IgD-negative memory B cell (primary cell): ENCODE measurements at regions not wholly inside any gene's neighbourhood (a gene's known extent, or its start where the extent isn't known, plus 50 kb on each side); places are given as distances from the start of the nearest gene placed in this dataset.
"Not testable (repeated sequence)": the region's sequence is repeated elsewhere in the genome, so short reads cannot be mapped to it uniquely, and the experiment has no call there.

Source experiments
- H3K27ac Mint-ChIP-seq, 3 donors: one replicate each; pipeline ENCODE4 v1.8.0; 2020 to 2022; ENCODE audit warnings: mild to moderate bottlenecking in 3 of 3, mixed read lengths in 3 of 3, moderate library complexity in 1 of 3
- H3K27me3 Mint-ChIP-seq: one replicate; pipeline ENCODE4 v1.8.0; 2021; ENCODE audit warnings: mixed read lengths
- H3K36me3 Mint-ChIP-seq: one replicate; pipeline ENCODE4 v1.8.0; 2020; ENCODE audit warnings: mild to moderate bottlenecking, mixed read lengths
- H3K4me1 Mint-ChIP-seq, 3 donors: one replicate each; pipeline ENCODE4 v1.8.0; 2020 to 2022; ENCODE audit warnings: mixed read lengths in 3 of 3, mild to moderate bottlenecking in 1 of 3
- H3K4me3 Mint-ChIP-seq, 4 donors: one replicate each; pipeline ENCODE4 v1.8.0; 2020 to 2022; ENCODE audit warnings: mild to moderate bottlenecking in 4 of 4, mixed read lengths in 4 of 4, moderate library complexity in 3 of 4
- H3K9me3 Mint-ChIP-seq, 3 donors: one replicate each; pipeline ENCODE4 v1.8.0; 2020 to 2021; ENCODE audit warnings: mixed read lengths in 3 of 3, mild to moderate bottlenecking in 1 of 3

DNA sequence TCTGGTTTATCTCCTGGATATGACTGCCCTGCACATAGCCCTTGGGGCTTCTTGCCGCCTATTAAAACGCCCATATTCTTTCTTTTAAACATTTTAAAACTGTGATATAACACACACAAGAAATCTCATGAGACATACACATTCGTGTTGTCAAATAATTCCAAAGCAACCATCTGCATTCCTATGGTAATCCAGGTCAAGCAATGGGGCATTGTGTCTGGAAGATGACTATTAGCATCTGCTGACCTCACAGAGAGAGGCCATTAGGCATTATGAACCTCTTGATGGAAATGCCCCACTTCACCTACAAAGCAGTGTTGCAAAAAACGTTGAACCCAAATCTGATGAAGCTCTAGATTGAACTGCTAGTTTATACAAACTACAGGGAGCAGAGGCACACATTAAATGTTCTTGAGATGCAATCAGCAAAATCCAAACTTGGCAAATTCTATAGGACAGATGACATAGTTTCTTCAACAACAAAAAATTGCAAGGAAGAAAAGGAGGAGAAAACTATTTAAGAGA, 513.8 kb upstream of the CCDC196 start:
- Mint-ChIP-seq H3K4me3 (no peak overlapping the region), H3K4me1 (peaks cover 0 to 1% (median 0%) of the 10 kb centered on the region in 3 donors), H3K27ac (no peak overlapping the region)

DNA sequence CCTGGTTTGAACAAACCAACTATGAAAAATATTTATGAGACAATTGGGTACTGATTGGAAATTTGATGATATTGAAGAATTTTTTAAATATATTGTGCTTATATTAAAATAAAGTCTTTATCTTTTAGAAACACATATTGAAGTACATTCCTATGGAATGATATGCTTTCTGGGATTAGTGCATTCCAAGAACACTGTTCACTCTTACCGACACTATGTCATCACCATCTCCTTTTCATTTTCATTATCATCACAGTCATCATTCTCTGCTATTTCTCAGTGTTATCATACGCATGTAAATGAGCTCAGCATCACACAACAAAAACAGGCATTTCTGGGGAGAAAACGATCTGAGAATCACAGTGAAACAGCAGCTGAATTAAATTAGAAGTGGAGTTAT, 513.3 kb upstream of the CCDC196 start:
- H3K27ac Mint-ChIP-seq: no peak overlapping the region
- H3K36me3 Mint-ChIP-seq: peaks cover 3% of the 10 kb centered on the region
- H3K4me3 Mint-ChIP-seq: no peak overlapping the region
- H3K4me1 Mint-ChIP-seq: peaks cover 0 to 1% (median 0%) of the 10 kb centered on the region in 3 donors
- peaks cover 20% of the 10 kb centered on the region for H3K27me3 Mint-ChIP-seq
- no peaks in the 10 kb centered on the region for H3K9me3 Mint-ChIP-seq

More for the DNA sequence above, 513.8 kb upstream of the CCDC196 start:
- Mint-ChIP-seq H3K27me3 (peaks cover 20% of the 10 kb centered on the region), H3K36me3 (peaks cover 3% of the 10 kb centered on the region), H3K9me3 (no peaks in the 10 kb centered on the region)

- H3K36me3 Mint-ChIP-seq: peaks cover 3% of the 10 kb centered on the region
- peaks cover 18% of the 10 kb centered on the region for H3K27me3 Mint-ChIP-seq
- H3K9me3 Mint-ChIP-seq: peaks cover 5 to 17% (median 9%) of the 10 kb centered on the region in 3 donors
- H3K4me3 Mint-ChIP-seq: no peak overlapping the region
- peaks cover 0 to 1% (median 0%) of the 10 kb centered on the region in 3 donors for H3K4me1 Mint-ChIP-seq
- H3K27ac Mint-ChIP-seq: no peak overlapping the region
Observed at GRCh38 chr14:65975865-65976264, 510.3 kb upstream of the CCDC196 start.

DNA sequence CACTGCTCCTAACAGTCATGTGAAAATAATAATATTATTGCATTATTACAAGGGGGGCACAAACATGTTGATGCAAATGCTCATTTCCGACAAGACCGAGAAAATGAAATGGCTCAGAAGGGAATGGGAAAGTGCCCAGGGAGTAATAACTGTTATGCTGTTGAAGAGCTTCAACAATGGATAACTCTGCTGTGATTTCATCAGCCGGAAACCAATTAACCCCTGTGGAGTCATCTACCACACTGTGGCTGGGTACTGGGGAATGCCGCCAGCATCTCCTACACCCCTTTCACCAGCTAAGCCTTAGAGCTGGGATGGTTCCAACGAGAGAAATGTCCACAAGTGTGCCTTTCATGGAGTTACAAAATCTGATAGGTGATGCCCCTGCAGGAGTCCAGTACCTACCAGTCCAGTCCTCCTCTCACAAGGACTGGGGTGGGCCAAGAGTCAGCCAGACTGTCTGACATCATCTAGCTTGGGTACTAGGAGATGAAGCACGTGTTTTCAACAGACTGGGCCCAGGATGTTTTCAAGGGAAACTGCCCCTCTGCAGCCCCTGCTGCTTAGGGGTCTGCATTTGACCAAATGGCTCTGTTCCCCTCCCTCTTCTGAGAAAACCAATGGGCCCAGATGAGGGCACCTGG, 509.3 kb upstream of the CCDC196 start:
- peaks cover under 1% of the 10 kb centered on the region for H3K36me3 Mint-ChIP-seq
- no peak overlapping the region for H3K27ac Mint-ChIP-seq
- no peak overlapping the region for H3K4me3 Mint-ChIP-seq
- peaks cover 20% of the 10 kb centered on the region for H3K27me3 Mint-ChIP-seq
- peaks cover 0 to under 1% (median 0%) of the 10 kb centered on the region in 3 donors for H3K4me1 Mint-ChIP-seq
- H3K9me3 Mint-ChIP-seq: peaks cover 5 to 17% (median 10%) of the 10 kb centered on the region in 3 donors

DNA sequence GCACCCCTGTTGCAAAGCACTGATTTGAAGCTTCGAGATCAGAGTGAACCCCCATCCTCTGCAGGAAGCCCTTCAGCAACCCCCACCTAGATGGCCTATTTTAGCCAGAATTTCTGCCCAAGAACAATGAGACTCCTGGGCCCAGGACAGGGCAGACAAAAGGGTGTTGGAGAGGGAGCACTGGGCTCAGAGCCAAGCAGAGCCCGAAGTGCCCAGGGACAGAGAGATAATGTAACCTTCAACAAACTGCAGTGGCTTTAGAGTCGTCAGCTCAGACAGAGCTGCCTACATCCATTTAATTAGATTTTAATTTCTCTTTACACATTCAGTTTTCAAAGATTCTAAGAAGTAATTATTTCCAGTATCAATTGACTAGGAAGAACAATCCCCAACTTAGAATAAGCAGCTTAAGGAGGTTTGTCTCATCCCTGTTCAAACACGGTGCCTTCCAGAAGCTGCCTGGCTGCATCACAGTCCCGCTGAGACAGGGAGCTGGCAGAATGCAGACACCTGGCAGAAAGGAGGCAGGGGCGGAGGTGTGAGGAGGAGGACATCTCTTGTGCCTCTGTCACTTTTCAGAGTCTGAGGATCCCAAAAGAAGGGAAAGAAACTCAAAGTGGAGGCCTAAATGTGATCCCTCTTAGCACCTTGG, 504.9 kb upstream of the CCDC196 start:
- H3K4me3 Mint-ChIP-seq: no peak overlapping the region
- no peaks in the 10 kb centered on the region for H3K4me1 Mint-ChIP-seq
- H3K9me3 Mint-ChIP-seq: peaks cover 7 to 17% (median 10%) of the 10 kb centered on the region in 3 donors
- H3K27me3 Mint-ChIP-seq: peaks cover 7% of the 10 kb centered on the region
- H3K36me3 Mint-ChIP-seq: no peaks in the 10 kb centered on the region
- H3K27ac Mint-ChIP-seq: no peak overlapping the region

DNA sequence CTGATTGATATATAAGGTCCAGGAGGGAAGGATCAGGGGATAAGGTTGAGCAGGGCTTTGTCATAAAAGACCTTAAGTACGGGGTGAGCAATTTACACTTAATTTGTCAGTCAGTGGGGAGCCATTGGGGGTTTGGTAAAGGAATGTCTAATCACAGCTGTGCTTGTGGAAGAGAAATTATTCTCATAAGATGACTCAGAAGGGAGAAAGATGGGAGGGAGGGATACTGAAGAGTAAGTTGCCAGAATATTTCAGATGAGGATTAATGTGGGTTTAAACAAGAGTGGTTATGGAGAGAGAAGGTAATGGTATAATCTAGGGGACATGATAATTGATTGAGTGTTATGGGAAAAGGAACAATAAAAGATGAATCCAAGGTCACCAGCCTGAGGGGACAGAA, 500.1 kb upstream of the CCDC196 start:
- H3K4me1 Mint-ChIP-seq: peaks cover 0 to 3% (median under 1%) of the 10 kb centered on the region in 3 donors
- no peak overlapping the region for H3K4me3 Mint-ChIP-seq
- H3K9me3 Mint-ChIP-seq: peaks cover 1 to 4% (median 3%) of the 10 kb centered on the region in 3 donors
- no peak overlapping the region for H3K27ac Mint-ChIP-seq
- peaks cover 5% of the 10 kb centered on the region for H3K27me3 Mint-ChIP-seq
- H3K36me3 Mint-ChIP-seq: no peaks in the 10 kb centered on the region

- Mint-ChIP-seq H3K27me3 (peaks cover 2% of the 10 kb centered on the region), H3K27ac (peak overlapping the region in 1 of 3 donors; percentile 28), H3K9me3 (peaks cover 3 to 11% (median 6%) of the 10 kb centered on the region in 3 donors), H3K36me3 (no peaks in the 10 kb centered on the region), H3K4me1 (peaks cover 0 to 8% (median 4%) of the 10 kb centered on the region in 3 donors), H3K4me3 (no peak overlapping the region)
Observed at GRCh38 chr14:65989981-65990380, 496.2 kb upstream of the CCDC196 start.

DNA sequence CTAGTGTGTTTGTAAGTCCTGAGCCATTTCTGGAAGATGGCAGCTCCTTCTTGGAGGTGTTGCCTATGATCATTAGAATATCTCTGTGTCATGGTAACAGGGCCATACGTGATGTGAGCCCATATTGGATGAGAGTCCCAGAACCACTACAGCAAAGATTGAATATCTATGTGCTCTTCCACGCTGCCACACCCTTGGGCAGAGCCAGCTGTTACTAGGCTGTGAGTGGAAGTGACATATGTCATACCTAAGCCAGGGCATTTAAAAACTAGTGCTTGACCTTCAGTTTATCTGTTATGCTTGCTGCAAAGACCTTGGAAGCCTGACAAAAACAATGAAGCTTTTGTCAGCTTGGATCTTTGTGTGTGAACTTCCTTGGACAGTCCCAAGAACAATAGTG, 495.1 kb upstream of the CCDC196 start:
- H3K27me3 Mint-ChIP-seq: no peaks in the 10 kb centered on the region
- H3K9me3 Mint-ChIP-seq: peaks cover 3 to 11% (median 6%) of the 10 kb centered on the region in 3 donors
- H3K4me1 Mint-ChIP-seq: peaks cover 0 to 8% (median 4%) of the 10 kb centered on the region in 3 donors
- no peak overlapping the region for H3K4me3 Mint-ChIP-seq
- H3K36me3 Mint-ChIP-seq: no peaks in the 10 kb centered on the region
- no peak overlapping the region for H3K27ac Mint-ChIP-seq

- not testable (repeated sequence) for H3K4me1 Mint-ChIP-seq, H3K36me3 Mint-ChIP-seq, H3K4me3 Mint-ChIP-seq, H3K27me3 Mint-ChIP-seq
- peak overlapping the region in 2 of 3 donors; percentile 40 to 54 for H3K27ac Mint-ChIP-seq
- H3K9me3 Mint-ChIP-seq: peaks cover 3 to 11% (median 6%) of the 10 kb centered on the region in 3 donors
Observed at GRCh38 chr14:65991935-65992334, 494.2 kb upstream of the CCDC196 start.

GRCh38 chr14:65993103-65993502, 493.1 kb upstream of the CCDC196 start:
- Mint-ChIP-seq H3K4me1 (peaks cover 0 to 6% (median 4%) of the 10 kb centered on the region in 3 donors), H3K4me3 (no peak overlapping the region), H3K27ac (no peak overlapping the region)

GRCh38 chr14:65993996-65994395, 492.2 kb upstream of the CCDC196 start:
- peaks cover 0 to 6% (median 4%) of the 10 kb centered on the region in 3 donors for H3K4me1 Mint-ChIP-seq
- H3K4me3 Mint-ChIP-seq: no peak overlapping the region
- H3K36me3 Mint-ChIP-seq: no peaks in the 10 kb centered on the region
- peaks cover 3 to 14% (median 10%) of the 10 kb centered on the region in 3 donors for H3K9me3 Mint-ChIP-seq
- H3K27ac Mint-ChIP-seq: no peak overlapping the region
- H3K27me3 Mint-ChIP-seq: no peaks in the 10 kb centered on the region

More at GRCh38 chr14:65993103-65993502, 493.1 kb upstream of the CCDC196 start:
- Mint-ChIP-seq H3K9me3 (peaks cover 3 to 11% (median 7%) of the 10 kb centered on the region in 3 donors), H3K27me3 (no peaks in the 10 kb centered on the region), H3K36me3 (no peaks in the 10 kb centered on the region)

GRCh38 chr14:65997347-65997746, 488.8 kb upstream of the CCDC196 start:
- peaks cover 5% of the 10 kb centered on the region for H3K27me3 Mint-ChIP-seq
- no peak overlapping the region for H3K4me3 Mint-ChIP-seq
- no peak overlapping the region for H3K27ac Mint-ChIP-seq
- H3K9me3 Mint-ChIP-seq: peaks cover 12 to 21% (median 16%) of the 10 kb centered on the region in 3 donors
- no peaks in the 10 kb centered on the region for H3K4me1 Mint-ChIP-seq
- peaks cover 2% of the 10 kb centered on the region for H3K36me3 Mint-ChIP-seq

DNA sequence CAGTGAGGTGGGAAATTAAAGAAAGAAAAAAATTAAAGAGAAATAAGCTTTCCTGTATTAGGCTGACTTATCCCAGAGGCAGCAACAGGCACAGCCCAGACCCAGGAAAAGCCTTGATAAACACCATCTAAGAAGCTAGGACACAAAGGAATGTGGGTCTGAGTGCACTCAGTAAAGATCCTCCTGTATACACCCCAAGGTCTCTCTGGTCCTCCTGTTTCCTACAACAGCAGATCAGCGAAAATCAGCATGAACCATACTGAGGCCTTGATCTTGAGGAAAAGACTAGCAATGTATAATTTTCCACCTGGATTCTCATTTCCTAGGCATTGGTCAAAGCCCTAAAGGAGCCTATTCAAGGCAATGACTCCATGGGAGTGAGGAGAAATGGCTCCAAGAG, 486.3 kb upstream of the CCDC196 start:
- Mint-ChIP-seq H3K27ac (no peak overlapping the region), H3K4me3 (no peak overlapping the region), H3K4me1 (no peaks in the 10 kb centered on the region), H3K9me3 (peaks cover 12 to 21% (median 16%) of the 10 kb centered on the region in 3 donors), H3K36me3 (peaks cover 2% of the 10 kb centered on the region), H3K27me3 (peaks cover 9% of the 10 kb centered on the region)

GRCh38 chr14:66000766-66001165, 485.4 kb upstream of the CCDC196 start:
- Mint-ChIP-seq H3K4me1 (no peaks in the 10 kb centered on the region), H3K27ac (no peak overlapping the region), H3K9me3 (peaks cover 12 to 21% (median 16%) of the 10 kb centered on the region in 3 donors), H3K36me3 (peaks cover 2% of the 10 kb centered on the region), H3K27me3 (peaks cover 9% of the 10 kb centered on the region), H3K4me3 (peak overlapping the region in 1 of 4 donors; percentile 13)

DNA sequence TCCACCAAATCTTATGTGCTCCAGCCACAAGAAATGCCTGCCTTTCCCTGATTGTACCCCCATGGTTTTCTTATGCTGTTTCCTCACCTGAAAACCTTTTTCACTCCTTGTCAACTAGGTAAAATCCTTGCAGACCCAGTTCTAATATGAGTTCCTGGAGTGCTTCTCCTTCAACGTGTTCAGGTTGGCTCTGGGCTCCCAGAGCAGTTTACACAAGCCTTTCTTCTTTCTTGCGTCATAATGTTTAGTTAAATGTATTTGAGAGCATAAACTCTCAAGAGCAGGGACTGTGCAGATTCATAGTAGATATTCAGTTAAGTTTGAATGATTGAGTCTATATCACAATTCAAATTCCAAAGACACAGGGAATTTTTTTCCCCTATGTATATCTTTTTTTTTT, 484.8 kb upstream of the CCDC196 start:
- peaks cover 2% of the 10 kb centered on the region for H3K36me3 Mint-ChIP-seq
- no peaks in the 10 kb centered on the region for H3K4me1 Mint-ChIP-seq
- no peak overlapping the region for H3K4me3 Mint-ChIP-seq
- peaks cover 12 to 21% (median 16%) of the 10 kb centered on the region in 3 donors for H3K9me3 Mint-ChIP-seq
- H3K27me3 Mint-ChIP-seq: peaks cover 9% of the 10 kb centered on the region
- no peak overlapping the region for H3K27ac Mint-ChIP-seq
